DND-41 (cell line): ENCODE measurements at regions not wholly inside any gene's neighbourhood (a gene's known extent, or its start where the extent isn't known, plus 50 kb on each side); places are given as distances from the start of the nearest gene placed in this dataset.
"Not testable (repeated sequence)": the region's sequence is repeated elsewhere in the genome, so short reads cannot be mapped to it uniquely, and the experiment has no call there.

ENCODE experiments used
- ATAC-seq: fragments of 200-7000 bp; cut with Tn5 transposase; 3 replicates; pipeline ENCODE4 v1.9.1; 2021; ENCODE audit warnings: low read depth; ENCODE audit not compliant: insufficient read depth
- DNase-seq: peaks from one replicate; pipeline ENCODE4 v3.0.0-alpha.2; 2020
- H2AFZ ChIP-seq: 2 replicates; pipeline ENCODE4 v1.6.0; 2012; ENCODE audit warnings: low read depth, low read length
- H3K27ac ChIP-seq: 2 replicates; pipeline ENCODE4 v1.5.1; 2012; ENCODE audit warnings: low read length, inconsistent platforms
- H3K27me3 ChIP-seq: fragments of 200-600 bp; sonication (generic); 2 replicates; pipeline ENCODE4 v1.6.0; 2012; ENCODE audit warnings: low read length, mild to moderate bottlenecking, inconsistent platforms; ENCODE audit not compliant: insufficient read depth, poor library complexity
- H3K36me3 ChIP-seq: 2 replicates; pipeline ENCODE4 v1.5.1; 2012; ENCODE audit warnings: low read length, inconsistent platforms; ENCODE audit not compliant: insufficient read depth
- H3K4me1 ChIP-seq: 2 replicates; pipeline ENCODE4 v1.5.1; 2012; ENCODE audit warnings: mild to moderate bottlenecking, low read length; ENCODE audit not compliant: insufficient read depth
- H3K4me2 ChIP-seq: 2 replicates; pipeline ENCODE4 v1.6.0; 2012; ENCODE audit warnings: mild to moderate bottlenecking, moderate library complexity, low read length, inconsistent platforms; ENCODE audit not compliant: insufficient read depth
- H3K4me3 ChIP-seq, 2 experiments: fragments of 200-600 bp in 1 of 2; shearing (Covaris generic) in 1 of 2; 2 replicates each; pipeline ENCODE4 v1.5.1; 2012 to 2016; ENCODE audit warnings: inconsistent platforms in 2 of 2, low read length in 2 of 2, mild to moderate bottlenecking in 2 of 2, low read depth in 1 of 2, moderate library complexity in 1 of 2
- H3K79me2 ChIP-seq: 2 replicates; pipeline ENCODE4 v1.6.0; 2012; ENCODE audit warnings: low read length, inconsistent platforms; ENCODE audit not compliant: insufficient read depth
- H3K9ac ChIP-seq: 2 replicates; pipeline ENCODE4 v1.6.0; 2012; ENCODE audit warnings: low read depth, mild to moderate bottlenecking, inconsistent platforms, low read length, moderate library complexity
- H3K9me3 ChIP-seq: 2 replicates; pipeline ENCODE4 v1.5.1; 2012; ENCODE audit warnings: low read length, moderate library complexity, mild to moderate bottlenecking, inconsistent platforms; ENCODE audit not compliant: insufficient read depth, severe bottlenecking
- H4K20me1 ChIP-seq: 2 replicates; pipeline ENCODE4 v1.6.0; 2012; ENCODE audit warnings: low read length; ENCODE audit not compliant: insufficient read depth
- CTCF ChIP-seq: IDR thresholded peaks from 2 replicates; pipeline ENCODE4 v1.5.1; 2012; ENCODE audit warnings: borderline replicate concordance, low read length, moderate library complexity, mild to moderate bottlenecking; ENCODE audit not compliant: poor library complexity, severe bottlenecking; ENCODE audit errors: extremely low read depth
- EZH2 ChIP-seq: IDR thresholded peaks from 3 replicates; pipeline ENCODE4 v1.6.1; 2012; ENCODE audit warnings: borderline replicate concordance, low read depth, mild to moderate bottlenecking, moderate library complexity, low read length, inconsistent platforms; ENCODE audit not compliant: severe bottlenecking

GRCh38 chr17:51479303-51479702 lies 219.0 kb downstream of the UTP18 start:
- Histone ChIP-seq H3K4me3 (no peak overlapping the region), H3K79me2 (no peaks in the 10 kb centered on the region), H2AFZ (no peak overlapping the region), H3K27me3 (peaks cover 2% of the 10 kb centered on the region), H3K9me3 (peaks cover 5% of the 10 kb centered on the region), H3K9ac (no peak overlapping the region), H3K36me3 (no peaks in the 10 kb centered on the region), H3K27ac (no peak overlapping the region), H3K4me2 (no peak overlapping the region), H3K4me1 (no peaks in the 10 kb centered on the region), H4K20me1 (no peaks in the 10 kb centered on the region)
- DNase-seq (no peak), ATAC-seq (no peak)
- no peak for TF ChIP-seq EZH2
- TF ChIP-seq CTCF, result no peak

GRCh38 chr17:51481370-51481769 lies 221.0 kb downstream of the UTP18 start:
- Histone ChIP-seq H3K4me3 (no peak overlapping the region), H3K9ac (no peak overlapping the region), H2AFZ (no peak overlapping the region), H3K27me3 (no peaks in the 10 kb centered on the region), H4K20me1 (no peaks in the 10 kb centered on the region), H3K27ac (no peak overlapping the region), H3K9me3 (peaks cover 5% of the 10 kb centered on the region), H3K36me3 (no peaks in the 10 kb centered on the region), H3K4me2 (no peak overlapping the region), H3K79me2 (no peaks in the 10 kb centered on the region), H3K4me1 (no peaks in the 10 kb centered on the region)
- no peak for ATAC-seq
- TF ChIP-seq EZH2, result no peak
- TF ChIP-seq CTCF, result no peak
- DNase-seq, result no peak

GRCh38 chr17:51482248-51482647 lies 221.9 kb downstream of the UTP18 start:
- not testable (repeated sequence) for H3K4me1 ChIP-seq, ATAC-seq, H3K36me3 ChIP-seq, H3K9ac ChIP-seq, H3K9me3 ChIP-seq, H3K79me2 ChIP-seq, H3K27me3 ChIP-seq, DNase-seq, H2AFZ ChIP-seq, H4K20me1 ChIP-seq, H3K27ac ChIP-seq, H3K4me2 ChIP-seq, H3K4me3 ChIP-seq

GRCh38 chr17:51486091-51486490 lies 225.7 kb downstream of the UTP18 start:
- Histone ChIP-seq H3K9ac (no peak overlapping the region), H2AFZ (no peak overlapping the region), H3K79me2 (no peaks in the 10 kb centered on the region), H3K9me3 (peaks cover 4% of the 10 kb centered on the region), H3K4me1 (no peaks in the 10 kb centered on the region), H3K4me2 (no peak overlapping the region), H3K27me3 (no peaks in the 10 kb centered on the region), H3K27ac (no peak overlapping the region), H3K4me3 (no peak overlapping the region), H3K36me3 (no peaks in the 10 kb centered on the region), H4K20me1 (no peaks in the 10 kb centered on the region)
- ATAC-seq, result no peak
- no peak for TF ChIP-seq EZH2
- TF ChIP-seq CTCF, result no peak
- DNase-seq, result no peak
